A549 (cell line): ENCODE measurements at regions not wholly inside any gene's neighbourhood (a gene's known extent, or its start where the extent isn't known, plus 50 kb on each side); places are given as distances from the start of the nearest gene placed in this dataset.
A peak's percentile ranks its signal among the peaks of the same experiment; 100 is the strongest.

Experiments
- ATAC-seq, 2 experiments: fragments of 200-7000 bp in 1 of 2; fragments of >200 bp in 1 of 2; cut with Nextera tagmentation in 1 of 2; cut with Tn5 transposase in 1 of 2; 3 replicates each; pipeline versions ENCODE4 v1.8.0 to v1.9.1; 2018 to 2020; ENCODE audit warnings: mild to moderate bottlenecking in 1 of 2, moderate library complexity in 1 of 2
- CTCF ChIA-PET: fragments of 300-600 bp; sonication (Branson Sonifier 250); formaldehyde crosslinking; extraction: SDS; loops from one replicate; lab custom pipeline; 2021; ENCODE audit warnings: antibody characterized with exemption, inconsistent platforms; lab: Yijun Ruan, JAX
- POLR2A ChIA-PET: fragments of 350-600 bp; formaldehyde crosslinking; extraction: SDS; loops from one replicate; lab custom pipeline; 2021; ENCODE audit warnings: antibody characterized with exemption, inconsistent platforms; lab: Yijun Ruan, JAX
- DNase-seq, 2 experiments: peaks; one replicate each; pipeline versions ENCODE4 v3.0.0 to v3.0.0-alpha.2; 2011 to 2016; ENCODE audit warnings: low read depth in 1 of 2, low spot score in 1 of 2
- FAIRE-seq: peaks from 2 replicates; lab custom pipeline; 2011; peaks lifted over from hg19 to GRCh38; lab: Jason Lieb, UNC
- H3K27ac ChIP-seq, 2 experiments: fragments of >200 bp; sonication (Bioruptor Twin); formaldehyde crosslinking; 3 replicates each; pipeline ENCODE4 v1.5.1; 2016 to 2017
- H3K4me1 ChIP-seq: fragments of >200 bp; sonication (Bioruptor Twin); formaldehyde crosslinking; 3 replicates; pipeline ENCODE4 v1.6.1; 2016
- H3K4me2 ChIP-seq: fragments of >200 bp; sonication (Bioruptor Twin); formaldehyde crosslinking; 3 replicates; pipeline ENCODE4 v1.6.1; 2016
- H3K4me3 ChIP-seq: fragments of >200 bp; sonication (Bioruptor Twin); formaldehyde crosslinking; 3 replicates; pipeline ENCODE4 v1.5.1; 2016
- H3K9me3 ChIP-seq: fragments of >200 bp; sonication (Bioruptor Twin); formaldehyde crosslinking; 3 replicates; pipeline ENCODE4 v1.6.1; 2016
- CBX2 ChIP-seq: fragments of 200-600 bp; sonication (generic); IDR thresholded peaks from 2 replicates; pipeline ENCODE4 v1.6.1; 2016; ENCODE audit warnings: low read depth, mild to moderate bottlenecking, borderline replicate concordance
- EHF ChIP-seq: fragments of 250-450 bp; sonication (Bioruptor Pico); IDR thresholded peaks from 2 replicates; pipeline ENCODE4 v1.5.0; 2020; ENCODE audit warnings: mild to moderate bottlenecking
- HDAC2 ChIP-seq: fragments of 200-600 bp; sonication (generic); IDR thresholded peaks from 2 replicates; pipeline ENCODE4 v1.6.1; 2016
- HEYL ChIP-seq: fragments of 250-450 bp; sonication (Bioruptor Pico); IDR thresholded peaks from 2 replicates; pipeline ENCODE4 v1.8.0; 2021; ENCODE audit warnings: mild to moderate bottlenecking, moderate library complexity
- HOXB13 ChIP-seq: fragments of 250-450 bp; sonication (Bioruptor Pico); IDR thresholded peaks from 2 replicates; pipeline ENCODE4 v1.5.0; 2020; ENCODE audit warnings: low read depth, mild to moderate bottlenecking, moderate library complexity
- HOXB5 ChIP-seq: fragments of 250-450 bp; sonication (Bioruptor Pico); IDR thresholded peaks from 2 replicates; pipeline ENCODE4 v1.5.0; 2020; ENCODE audit warnings: mild to moderate bottlenecking, moderate library complexity
- KDM1A ChIP-seq: fragments of 200-600 bp; sonication (generic); IDR thresholded peaks from 2 replicates; pipeline ENCODE4 v1.6.1; 2016; ENCODE audit warnings: low read depth, mild to moderate bottlenecking
- MYC ChIP-seq: IDR thresholded peaks from 2 replicates; pipeline ENCODE4 v1.6.1; 2012; ENCODE audit warnings: mild to moderate bottlenecking, inconsistent platforms, low read length, improper control_type of control experiment, borderline replicate concordance
- PHF8 ChIP-seq: fragments of 200-600 bp; sonication (generic); IDR thresholded peaks from 2 replicates; pipeline ENCODE4 v1.6.1; 2016; ENCODE audit warnings: low read depth, mild to moderate bottlenecking, antibody characterized with exemption, moderate library complexity, borderline replicate concordance
- POLR2AphosphoS2 ChIP-seq: conservative IDR thresholded peaks from 2 replicates; pipeline ENCODE4 v1.6.1; 2012; ENCODE audit warnings: low read length, improper control_type of control experiment, inconsistent platforms
- RFX5 ChIP-seq: fragments of 450-650 bp; IDR thresholded peaks from 2 replicates; pipeline ENCODE4 v1.7.1; 2014; ENCODE audit warnings: antibody characterized with exemption, mild to moderate bottlenecking, moderate library complexity
- SREBF2 ChIP-seq: fragments of 450-650 bp; IDR thresholded peaks from 2 replicates; pipeline ENCODE4 v1.6.1; 2014; ENCODE audit warnings: mild to moderate bottlenecking, moderate library complexity
- ZC3H11A ChIP-seq: fragments of 450-650 bp; IDR thresholded peaks from 2 replicates; pipeline ENCODE4 v1.6.1; 2014; ENCODE audit warnings: antibody characterized with exemption, mild to moderate bottlenecking
- ZNF302 ChIP-seq: fragments of 250-450 bp; sonication (Bioruptor Pico); IDR thresholded peaks from 2 replicates; pipeline ENCODE4 v1.9.0; 2021; ENCODE audit warnings: inconsistent platforms, mild to moderate bottlenecking, moderate library complexity
- WGBS: methylation state at CpG from one replicate; pipeline ENCODE4 v1.1.6; 2017; ENCODE audit errors: missing lambda C conversion rate; 5-methylcytosine and 5-hydroxymethylcytosine counted together
- TF ChIP-seq, protein P1 (sequence below): fragments of 450-650 bp; IDR thresholded peaks from 2 replicates; pipeline ENCODE4 v1.6.1; 2014; ENCODE audit warnings: antibody characterized with exemption
- TF ChIP-seq, protein P2 (sequence below): fragments of 250-450 bp; sonication (Bioruptor Pico); IDR thresholded peaks from 2 replicates; pipeline ENCODE4 v1.5.0; 2020; ENCODE audit warnings: low read depth, mild to moderate bottlenecking, moderate library complexity
- TF ChIP-seq, protein P3 (sequence below): fragments of 200-600 bp; sonication (generic); IDR thresholded peaks from 2 replicates; pipeline ENCODE4 v1.6.1; 2016; ENCODE audit warnings: antibody characterized with exemption, mild to moderate bottlenecking, moderate library complexity
- TF ChIP-seq, protein P4 (sequence below): fragments of 150-350 bp; IDR thresholded peaks from 2 replicates; pipeline ENCODE4 v1.6.1; 2014; ENCODE audit warnings: low read depth, mild to moderate bottlenecking, low read length
- TF ChIP-seq, protein P5 (sequence below): fragments of >200 bp; sonication (Bioruptor Twin); formaldehyde crosslinking; IDR thresholded peaks from 2 replicates; pipeline ENCODE4 v1.6.1; 2016
- TF ChIP-seq, protein P6 (sequence below): IDR thresholded peaks from 2 replicates; pipeline ENCODE4 v1.6.1; 2012

DNA sequence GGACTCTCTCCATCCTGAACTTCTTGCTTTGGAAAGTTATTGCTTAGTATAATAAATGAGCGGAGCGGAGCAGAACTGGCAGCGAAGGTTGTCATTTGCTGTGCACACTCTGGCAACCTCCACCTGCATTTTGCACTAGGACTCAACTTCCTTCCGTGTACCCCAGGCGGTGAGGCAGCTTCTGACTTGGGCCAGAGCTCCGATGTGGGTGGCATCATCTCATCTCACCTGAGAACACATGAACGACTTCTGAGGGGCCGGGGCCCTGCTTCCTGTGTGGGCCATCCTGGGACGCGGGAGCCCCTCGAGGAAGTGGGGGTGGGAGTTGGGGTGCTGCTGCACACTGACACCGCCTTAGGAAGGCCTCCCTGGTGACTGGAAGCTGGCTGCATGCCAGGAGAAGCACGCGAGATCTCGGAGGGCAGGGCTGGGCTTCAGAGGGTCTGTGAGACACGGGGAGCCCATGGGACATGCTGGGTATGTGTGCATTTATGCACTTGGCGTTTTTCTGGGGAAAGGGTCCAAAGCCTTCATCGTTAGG lies 56.5 kb upstream of the COL5A1 start:
- H3K4me1 ChIP-seq = peaks cover 18% of the 10 kb centered on the region
- ATAC-seq (no peak), FAIRE-seq (no peak), DNase-seq (no peak)
- ChIA-PET CTCF (interaction anchor here (1.2 to 1.5 kb wide), 5 partner anchors 15 to 135 kb away, joined by 3 to 7 read pairs (median 3); no protein-coding TSS in a partner anchor), POLR2A (no interaction called here)
- H3K27ac ChIP-seq = peak overlapping the region in 1 of 2 experiments; percentile 85; a peak in 2 of 6 replicates
- TF ChIP-seq, protein P1, sequence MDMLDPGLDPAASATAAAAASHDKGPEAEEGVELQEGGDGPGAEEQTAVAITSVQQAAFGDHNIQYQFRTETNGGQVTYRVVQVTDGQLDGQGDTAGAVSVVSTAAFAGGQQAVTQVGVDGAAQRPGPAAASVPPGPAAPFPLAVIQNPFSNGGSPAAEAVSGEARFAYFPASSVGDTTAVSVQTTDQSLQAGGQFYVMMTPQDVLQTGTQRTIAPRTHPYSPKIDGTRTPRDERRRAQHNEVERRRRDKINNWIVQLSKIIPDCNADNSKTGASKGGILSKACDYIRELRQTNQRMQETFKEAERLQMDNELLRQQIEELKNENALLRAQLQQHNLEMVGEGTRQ = no peak
- TF ChIP-seq KDM1A (no peak), HDAC2 (no peak), CBX2 (no peak), PHF8 (no peak), HOXB5 (CRISPR knock-in tag) (no peak), POLR2AphosphoS2 (no peak), EHF (no peak), MYC (no peak), ZNF302 (CRISPR knock-in tag) (no peak), SREBF2 (no peak), HOXB13 (CRISPR knock-in tag) (no peak), RFX5 (no peak), HEYL (no peak), ZC3H11A (no peak)
- TF ChIP-seq, protein P2, sequence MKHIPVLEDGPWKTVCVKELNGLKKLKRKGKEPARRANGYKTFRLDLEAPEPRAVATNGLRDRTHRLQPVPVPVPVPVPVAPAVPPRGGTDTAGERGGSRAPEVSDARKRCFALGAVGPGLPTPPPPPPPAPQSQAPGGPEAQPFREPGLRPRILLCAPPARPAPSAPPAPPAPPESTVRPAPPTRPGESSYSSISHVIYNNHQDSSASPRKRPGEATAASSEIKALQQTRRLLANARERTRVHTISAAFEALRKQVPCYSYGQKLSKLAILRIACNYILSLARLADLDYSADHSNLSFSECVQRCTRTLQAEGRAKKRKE (CRISPR knock-in tag) = no peak
- TF ChIP-seq, protein P3, sequence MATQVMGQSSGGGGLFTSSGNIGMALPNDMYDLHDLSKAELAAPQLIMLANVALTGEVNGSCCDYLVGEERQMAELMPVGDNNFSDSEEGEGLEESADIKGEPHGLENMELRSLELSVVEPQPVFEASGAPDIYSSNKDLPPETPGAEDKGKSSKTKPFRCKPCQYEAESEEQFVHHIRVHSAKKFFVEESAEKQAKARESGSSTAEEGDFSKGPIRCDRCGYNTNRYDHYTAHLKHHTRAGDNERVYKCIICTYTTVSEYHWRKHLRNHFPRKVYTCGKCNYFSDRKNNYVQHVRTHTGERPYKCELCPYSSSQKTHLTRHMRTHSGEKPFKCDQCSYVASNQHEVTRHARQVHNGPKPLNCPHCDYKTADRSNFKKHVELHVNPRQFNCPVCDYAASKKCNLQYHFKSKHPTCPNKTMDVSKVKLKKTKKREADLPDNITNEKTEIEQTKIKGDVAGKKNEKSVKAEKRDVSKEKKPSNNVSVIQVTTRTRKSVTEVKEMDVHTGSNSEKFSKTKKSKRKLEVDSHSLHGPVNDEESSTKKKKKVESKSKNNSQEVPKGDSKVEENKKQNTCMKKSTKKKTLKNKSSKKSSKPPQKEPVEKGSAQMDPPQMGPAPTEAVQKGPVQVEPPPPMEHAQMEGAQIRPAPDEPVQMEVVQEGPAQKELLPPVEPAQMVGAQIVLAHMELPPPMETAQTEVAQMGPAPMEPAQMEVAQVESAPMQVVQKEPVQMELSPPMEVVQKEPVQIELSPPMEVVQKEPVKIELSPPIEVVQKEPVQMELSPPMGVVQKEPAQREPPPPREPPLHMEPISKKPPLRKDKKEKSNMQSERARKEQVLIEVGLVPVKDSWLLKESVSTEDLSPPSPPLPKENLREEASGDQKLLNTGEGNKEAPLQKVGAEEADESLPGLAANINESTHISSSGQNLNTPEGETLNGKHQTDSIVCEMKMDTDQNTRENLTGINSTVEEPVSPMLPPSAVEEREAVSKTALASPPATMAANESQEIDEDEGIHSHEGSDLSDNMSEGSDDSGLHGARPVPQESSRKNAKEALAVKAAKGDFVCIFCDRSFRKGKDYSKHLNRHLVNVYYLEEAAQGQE = no peak
- TF ChIP-seq, protein P4, sequence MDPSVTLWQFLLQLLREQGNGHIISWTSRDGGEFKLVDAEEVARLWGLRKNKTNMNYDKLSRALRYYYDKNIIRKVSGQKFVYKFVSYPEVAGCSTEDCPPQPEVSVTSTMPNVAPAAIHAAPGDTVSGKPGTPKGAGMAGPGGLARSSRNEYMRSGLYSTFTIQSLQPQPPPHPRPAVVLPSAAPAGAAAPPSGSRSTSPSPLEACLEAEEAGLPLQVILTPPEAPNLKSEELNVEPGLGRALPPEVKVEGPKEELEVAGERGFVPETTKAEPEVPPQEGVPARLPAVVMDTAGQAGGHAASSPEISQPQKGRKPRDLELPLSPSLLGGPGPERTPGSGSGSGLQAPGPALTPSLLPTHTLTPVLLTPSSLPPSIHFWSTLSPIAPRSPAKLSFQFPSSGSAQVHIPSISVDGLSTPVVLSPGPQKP = no peak
- TF ChIP-seq, protein P5, sequence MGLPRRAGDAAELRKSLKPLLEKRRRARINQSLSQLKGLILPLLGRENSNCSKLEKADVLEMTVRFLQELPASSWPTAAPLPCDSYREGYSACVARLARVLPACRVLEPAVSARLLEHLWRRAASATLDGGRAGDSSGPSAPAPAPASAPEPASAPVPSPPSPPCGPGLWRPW = no peak
- TF ChIP-seq, protein P6, sequence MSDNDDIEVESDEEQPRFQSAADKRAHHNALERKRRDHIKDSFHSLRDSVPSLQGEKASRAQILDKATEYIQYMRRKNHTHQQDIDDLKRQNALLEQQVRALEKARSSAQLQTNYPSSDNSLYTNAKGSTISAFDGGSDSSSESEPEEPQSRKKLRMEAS = no peak
- WGBS = 90% methylated on average over 18 of the region's 18 CpGs
- no peak overlapping the region for H3K4me2 ChIP-seq
- no peaks in the 10 kb centered on the region for H3K9me3 ChIP-seq
- no peak overlapping the region for H3K4me3 ChIP-seq
